Retina (tissue), 1 donor: ENCODE measurements at regions not wholly inside any gene's neighbourhood (a gene's known extent, or its start where the extent isn't known, plus 50 kb on each side); places are given as distances from the start of the nearest gene placed in this dataset.

Source experiments
- DNase-seq: peaks from one replicate; pipeline ENCODE4 v3.0.0-alpha.2; 2016

DNA sequence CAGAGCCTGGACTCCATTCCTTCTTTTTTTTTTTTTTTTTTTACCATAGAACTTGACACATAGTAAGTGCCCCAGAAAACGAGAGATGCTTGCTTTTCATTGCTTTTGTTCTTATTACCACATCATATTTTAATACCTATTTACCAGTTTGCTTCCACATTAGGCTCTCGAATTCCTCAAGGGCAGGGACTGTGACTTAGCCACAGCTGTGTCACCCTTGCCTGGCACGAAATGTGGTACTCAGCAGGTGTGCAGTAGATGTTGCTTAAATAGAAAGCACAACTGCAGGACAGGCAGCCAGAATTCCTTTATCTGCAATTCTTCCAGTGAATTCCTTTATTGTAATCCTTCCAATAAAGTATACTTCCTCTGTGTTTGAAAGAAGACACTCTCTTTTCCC, 393.0 kb downstream of the HAPSTR1 start:
- DNase-seq, result no peak

DNA sequence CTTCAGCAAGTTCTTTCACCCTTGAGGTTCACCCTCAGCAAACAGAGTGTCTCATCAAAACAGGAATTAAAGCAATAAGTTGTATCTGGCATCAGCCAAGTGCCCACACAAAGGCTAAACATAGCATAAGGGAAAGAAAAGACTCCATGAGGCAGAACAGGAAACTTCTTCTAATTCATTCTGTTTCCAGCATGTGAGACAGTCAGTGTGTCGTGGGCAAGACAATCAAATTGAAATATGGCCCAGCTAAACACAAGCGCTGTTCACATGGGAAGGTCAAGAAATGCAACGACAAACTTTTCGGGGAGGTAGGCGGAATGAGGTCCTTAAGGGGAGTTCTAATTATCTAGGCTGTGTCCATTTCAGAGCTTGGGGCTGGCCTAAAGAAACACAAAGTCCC, 393.4 kb downstream of the HAPSTR1 start:
- no peak for DNase-seq

DNA sequence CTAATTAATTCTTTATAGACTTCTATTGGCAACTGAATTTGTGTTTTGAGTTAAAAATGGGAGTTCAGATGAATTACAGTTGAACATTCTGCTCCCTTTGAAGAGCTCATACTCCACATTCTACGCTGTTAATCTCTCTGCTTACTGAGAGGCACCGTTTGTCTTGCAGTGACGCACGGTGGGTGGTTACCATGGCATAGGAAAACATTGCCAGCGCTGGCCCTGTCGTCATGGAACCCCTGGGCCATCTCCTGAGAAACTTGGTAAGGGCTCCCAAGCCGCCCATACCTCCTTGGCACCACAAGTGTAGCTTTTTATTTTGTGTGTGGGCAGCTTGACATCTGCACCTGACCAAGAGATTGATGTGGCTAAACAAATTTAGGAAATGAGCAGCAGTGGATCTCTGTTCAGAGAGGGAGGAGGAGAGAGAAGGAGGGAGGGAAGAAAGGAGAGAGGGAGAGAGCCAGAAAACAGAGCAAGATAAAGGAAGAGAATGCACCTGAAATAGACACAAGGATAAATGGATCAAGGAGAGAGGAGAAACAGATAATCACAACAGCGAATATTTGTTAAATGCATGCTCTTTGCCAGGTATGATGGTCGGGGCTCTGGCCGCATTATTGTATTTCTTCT, 398.5 kb downstream of the HAPSTR1 start:
- DNase-seq, result peak; percentile 61

DNA sequence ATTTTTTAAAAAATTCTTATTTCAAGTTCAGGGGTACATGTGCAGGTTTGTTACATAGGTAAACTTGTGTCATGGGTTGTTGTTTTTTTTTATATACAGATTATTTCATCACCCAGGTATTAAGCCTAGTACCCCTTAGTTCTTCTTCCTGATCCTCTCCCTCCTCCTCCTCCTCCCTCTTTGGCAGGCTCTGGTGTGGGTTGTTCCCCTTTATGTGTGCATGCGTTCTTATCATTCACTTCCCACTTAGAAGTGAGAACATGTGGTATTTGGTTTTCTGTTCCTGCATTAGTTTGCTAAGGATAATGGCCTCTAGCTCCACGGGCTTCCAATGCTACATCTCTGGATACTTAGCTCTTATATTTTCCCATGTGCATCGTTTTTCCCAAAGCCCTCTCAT, 404.4 kb downstream of the HAPSTR1 start:
- no peak for DNase-seq

DNA sequence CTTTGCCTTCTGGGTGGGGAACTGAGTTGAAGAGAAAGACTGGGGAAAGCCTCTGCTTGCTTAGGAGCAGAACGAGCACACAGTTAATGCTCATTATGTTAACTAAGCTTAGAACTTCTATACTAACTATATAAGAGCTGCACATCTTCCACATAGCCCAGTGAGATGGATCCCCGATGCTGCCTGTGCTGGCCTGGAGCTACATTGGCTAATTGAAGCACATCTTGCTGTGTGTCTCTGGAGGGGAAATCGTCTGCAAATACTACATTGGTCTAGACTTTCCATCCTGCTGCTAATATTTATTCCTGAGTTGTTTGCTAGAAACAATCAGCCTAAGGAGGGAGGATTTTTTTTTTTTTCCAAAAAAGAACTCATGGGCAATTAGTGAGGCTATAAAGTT, 406.3 kb downstream of the HAPSTR1 start:
- DNase-seq, result no peak

DNA sequence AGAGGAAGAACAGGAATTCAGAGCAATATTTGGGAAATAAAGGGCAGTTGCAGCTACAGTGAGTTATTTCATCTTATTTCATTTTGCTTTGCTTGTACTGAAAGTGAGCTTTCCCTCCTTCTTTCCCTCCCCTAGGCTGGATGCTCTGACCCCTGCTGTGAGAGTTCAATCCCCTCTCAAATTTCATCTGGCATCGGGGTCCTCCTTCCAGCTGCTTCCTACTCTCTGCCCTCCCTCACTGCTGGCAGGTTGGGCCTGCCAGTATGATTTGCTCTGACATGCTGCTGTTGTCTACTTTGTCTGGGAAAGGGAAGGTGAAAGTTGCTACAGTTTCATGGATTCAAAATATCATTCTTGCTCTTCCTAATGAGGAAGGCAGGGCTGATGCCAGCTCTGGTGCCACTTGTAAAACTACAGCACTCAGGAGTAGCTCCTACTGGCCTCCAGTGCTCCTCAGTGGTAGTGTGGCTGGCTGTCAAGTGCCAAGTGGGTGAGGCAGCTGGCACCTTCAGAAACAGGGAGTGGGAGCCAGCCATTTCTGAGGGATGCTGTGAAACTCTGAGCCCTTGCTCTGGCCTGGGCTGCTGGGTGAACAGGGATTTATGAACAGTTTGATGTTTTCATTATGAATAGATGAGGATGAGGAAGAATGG, 408.6 kb downstream of the HAPSTR1 start:
- peak; percentile 49 for DNase-seq

DNA sequence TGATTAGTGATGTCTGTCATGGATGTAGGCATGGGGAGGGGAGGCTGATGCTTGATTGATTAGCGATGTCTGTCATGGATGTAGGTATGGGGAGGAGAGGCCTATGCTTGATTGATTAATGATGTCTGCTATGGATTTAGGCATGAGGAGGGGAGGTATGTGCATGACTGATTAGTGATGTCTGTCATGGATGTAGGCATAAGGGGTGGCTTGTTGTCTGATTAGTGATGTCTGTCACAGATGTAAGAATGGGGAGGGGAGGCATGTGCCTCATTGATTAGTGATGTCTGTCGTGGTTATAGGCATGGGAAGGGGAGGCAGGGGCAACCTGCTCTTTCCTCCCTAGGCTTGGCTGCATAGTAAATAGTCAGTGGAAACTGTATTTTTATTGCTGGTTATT, 409.4 kb downstream of the HAPSTR1 start:
- no peak for DNase-seq

DNA sequence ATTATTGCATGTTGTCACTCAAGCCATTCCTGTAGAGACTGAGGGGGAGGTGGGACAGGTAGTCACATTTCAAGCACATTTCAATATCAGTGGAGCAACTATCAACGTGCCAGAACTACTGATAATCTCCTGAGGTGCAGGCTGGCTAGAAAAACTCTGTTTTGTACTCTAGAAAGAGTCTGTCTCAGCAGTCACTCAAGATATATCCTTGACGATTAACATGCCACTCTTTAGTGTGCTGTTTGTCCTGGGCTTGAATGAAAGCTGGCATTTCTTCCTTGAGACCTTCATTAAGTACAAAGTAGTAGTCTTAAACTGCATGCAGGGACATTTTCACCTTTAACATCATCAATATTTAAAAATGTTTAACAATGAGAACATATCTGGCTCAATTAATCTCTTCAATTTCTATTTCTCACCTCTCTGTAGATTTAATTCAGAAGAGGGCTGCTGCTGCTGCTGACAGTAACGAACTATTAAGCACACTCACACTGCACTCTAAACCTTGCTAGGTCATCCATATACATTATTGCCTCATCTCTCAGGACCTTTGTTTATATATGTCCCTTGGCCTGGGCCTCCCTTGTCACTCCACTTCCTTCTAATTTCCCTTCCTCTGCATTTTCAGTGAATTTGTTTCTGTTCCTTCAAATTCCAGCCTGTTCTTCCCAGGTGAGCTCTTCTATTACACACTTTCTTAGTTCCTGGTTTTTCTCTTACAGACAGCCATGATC, 412.0 kb downstream of the HAPSTR1 start:
- no peak for DNase-seq

DNA sequence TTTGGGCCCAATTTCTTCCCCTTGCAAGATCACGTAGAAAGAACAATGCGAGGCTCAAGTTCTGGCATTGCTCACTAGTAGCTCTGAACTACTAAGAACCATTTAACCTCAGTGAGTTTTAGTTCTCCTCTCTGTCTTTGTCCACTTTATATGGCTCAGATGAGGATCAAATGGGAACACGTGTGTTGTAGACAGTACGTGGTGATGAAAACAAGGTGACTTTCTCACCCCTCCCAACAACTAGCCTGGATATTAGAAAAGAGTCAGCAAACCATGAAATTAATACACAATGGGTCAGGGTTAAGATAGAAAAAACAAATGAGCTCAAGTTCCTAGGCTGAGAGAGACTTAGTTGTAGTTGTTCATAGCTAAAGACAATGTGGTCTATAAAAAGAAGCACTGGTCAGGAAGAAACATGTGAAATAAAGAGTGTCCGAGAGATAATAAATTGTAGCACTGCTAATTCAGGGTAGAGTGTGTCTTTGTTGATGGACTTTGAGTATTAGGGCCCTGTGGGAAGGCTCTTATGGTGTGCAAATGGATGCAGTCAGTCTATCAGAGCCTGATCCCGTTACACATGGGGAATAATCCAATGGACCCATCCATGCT, 417.0 kb downstream of the HAPSTR1 start:
- peak; percentile 30 for DNase-seq

DNA sequence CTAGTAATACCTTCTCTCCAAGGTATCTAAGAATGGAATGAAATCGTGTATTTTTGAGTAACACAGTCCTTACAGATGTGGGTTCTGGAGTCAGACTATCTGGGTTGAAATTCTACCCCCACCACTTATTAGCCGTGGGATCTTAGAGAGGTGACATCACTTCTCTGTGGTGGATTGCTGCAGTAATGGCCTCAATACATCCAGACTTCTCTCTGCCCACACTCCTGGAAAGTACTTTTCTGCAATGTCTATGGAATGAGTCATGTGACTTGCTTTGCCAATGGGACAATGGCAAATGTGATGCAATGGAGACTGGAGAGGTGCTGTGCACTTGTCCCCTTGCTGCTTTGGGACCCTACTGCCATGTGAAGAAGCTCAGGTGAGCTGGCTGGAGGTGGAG, 418.2 kb downstream of the HAPSTR1 start:
- no peak for DNase-seq

DNA sequence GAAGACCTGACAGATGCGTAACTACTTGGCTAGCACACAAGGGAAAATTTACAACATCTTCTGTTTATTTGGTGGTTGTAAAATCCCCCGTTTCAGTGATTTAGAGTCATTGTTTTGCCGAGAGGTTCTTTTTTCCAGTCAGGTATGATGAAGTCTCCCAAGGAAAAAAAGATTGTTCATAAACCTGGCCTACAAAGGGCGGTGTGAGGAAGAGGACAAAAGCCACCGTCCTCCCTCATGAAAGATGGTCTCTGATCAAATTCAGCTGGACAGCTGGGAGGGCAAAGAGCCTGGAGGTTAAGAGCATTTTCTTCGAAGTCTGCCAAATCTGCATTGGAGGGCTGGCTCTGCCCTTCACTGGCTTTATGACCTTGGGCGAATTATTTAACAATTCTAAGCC, 419.9 kb downstream of the HAPSTR1 start:
- no peak for DNase-seq

DNA sequence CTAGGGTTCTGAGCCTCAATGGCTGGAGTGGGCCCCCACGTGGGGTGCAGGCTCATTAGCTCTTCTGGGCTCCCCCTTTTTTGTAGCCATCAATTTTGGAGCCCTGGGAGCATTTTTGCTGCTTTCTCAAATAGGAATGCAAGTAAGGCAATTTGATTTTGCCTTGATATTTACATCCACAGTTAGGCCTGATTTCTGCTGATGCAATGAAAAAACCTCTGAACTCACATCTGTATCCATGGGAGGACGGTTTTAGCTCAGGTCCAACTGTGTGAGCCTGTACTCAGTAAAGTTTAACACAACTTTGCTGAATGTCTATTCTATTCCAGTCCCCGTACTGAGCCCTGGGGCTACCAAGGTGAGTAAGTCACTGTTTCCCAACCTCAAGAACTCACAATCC, 425.0 kb downstream of the HAPSTR1 start:
- no peak for DNase-seq

DNA sequence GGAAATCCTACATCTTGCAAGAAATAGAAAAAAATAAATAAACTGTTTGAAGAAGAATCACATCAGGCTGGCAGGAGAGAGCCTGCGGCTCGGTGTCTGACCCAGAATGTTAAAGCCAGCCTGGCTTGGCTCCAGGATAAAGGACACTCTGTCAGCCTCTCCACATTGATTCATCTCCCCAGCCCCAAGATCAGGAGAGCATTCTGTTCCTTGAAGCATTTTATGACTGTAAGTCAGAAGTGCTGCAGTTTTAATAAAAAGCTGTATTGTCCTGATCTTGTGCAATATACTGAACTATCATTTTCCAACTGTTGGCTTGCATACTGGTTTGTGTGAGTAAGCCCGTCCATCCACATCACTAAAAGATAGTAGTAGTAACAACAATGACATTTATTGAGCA, 426.6 kb downstream of the HAPSTR1 start:
- DNase-seq, result no peak

DNA sequence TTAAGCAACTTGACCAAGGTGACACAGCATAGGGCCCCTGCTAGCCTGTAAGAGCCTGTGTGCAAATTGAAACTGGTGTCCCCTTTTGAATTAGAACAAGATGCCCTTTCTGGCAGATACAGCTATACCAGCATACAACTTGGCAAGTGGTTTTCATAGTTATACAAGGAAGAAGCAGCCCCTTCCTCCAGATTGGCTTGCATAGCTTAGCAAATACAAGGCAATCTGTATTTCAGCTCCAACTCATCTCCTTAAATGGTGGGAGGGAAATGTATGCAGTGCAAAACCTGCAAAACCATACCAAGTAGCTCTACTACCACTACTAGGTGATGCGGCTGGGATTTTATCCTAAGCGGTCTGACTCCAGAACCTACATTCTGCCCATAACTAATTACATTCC, 427.1 kb downstream of the HAPSTR1 start:
- no peak for DNase-seq

DNA sequence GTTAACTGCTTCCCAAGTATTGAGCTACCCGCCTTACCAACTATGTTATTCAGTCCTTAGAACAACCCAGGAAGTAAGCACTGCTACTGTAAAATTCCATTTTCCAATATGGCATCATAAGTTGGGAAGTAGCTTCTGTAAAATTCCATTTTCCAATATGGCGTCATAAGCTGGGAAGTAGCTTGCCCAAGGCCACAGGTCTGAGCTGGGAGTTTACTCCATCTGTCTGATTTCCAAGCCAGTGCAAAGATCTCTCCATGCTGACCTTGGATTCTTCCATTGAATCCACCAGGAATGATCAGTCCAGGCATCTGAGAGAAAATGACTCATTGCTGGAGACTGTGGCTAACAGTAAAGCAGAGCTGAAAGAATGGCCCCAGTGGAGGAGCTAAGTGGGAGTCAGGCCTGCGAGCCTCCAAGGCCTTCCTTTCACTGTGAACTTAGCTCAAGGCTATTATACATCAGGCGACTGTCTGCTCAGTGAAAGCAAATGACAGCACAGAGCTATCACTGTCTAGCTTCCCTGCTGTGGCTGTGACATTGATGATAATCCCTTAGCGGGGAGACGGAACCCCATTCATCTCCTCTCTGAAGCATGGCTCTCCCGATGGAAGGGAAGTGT, 430.4 kb downstream of the HAPSTR1 start:
- peak; percentile 79 for DNase-seq

DNA sequence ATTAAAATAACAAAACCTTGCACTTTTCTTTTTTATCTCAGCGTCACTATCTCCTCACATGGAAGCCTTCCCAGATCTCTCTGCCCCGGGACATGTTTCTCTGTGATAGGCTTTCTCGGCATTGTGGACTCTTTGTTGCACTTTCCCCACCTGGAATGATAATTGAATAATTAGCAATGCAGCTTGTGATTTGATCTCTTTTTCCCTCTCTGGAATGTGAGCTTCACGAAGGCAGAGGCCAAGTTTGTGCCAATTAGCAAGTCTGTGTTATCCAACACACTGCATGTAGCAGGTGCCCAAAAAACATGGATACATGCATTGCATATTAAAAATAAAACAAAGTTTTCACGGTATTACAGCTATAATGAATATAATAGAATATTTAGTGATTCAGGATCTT, 431.2 kb downstream of the HAPSTR1 start:
- no peak for DNase-seq

DNA sequence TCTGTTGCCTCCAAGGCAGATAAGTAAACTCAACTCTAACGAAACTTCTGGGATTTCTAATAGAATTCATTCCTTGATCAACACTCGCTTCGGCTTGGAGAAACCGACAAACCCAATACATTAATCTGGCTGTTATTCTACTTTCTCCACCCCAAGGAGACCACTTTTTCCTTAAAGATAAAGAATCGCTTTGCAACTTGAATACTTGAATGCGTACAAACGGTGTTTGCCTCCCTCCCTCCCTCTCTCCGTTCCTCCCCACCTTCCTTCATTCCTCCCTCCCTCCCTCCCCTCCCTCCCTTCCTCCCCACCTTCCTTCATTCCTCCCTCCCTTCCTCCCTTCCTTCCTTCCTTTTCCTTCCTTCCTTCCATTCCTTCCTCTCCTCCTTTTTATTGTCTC, 432.6 kb downstream of the HAPSTR1 start:
- DNase-seq, result no peak

DNA sequence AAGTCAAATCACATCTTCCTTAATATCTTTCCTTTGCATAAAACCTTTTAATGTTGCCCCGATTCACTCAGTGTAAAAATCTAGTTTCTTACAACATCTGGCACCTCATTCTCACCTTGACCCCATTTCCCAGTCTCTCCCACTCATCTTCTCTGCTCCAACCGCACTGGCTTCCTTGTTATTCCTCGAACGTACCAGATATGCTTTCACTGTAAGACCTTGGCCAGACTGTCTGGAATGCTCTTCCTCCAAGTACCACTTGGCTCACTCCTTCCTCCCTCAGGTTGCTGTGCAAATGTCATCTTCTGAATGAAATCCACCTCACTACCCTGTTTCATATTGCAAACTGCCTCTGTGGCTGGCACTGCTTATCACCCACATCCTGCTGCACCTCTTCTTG, 433.6 kb downstream of the HAPSTR1 start:
- DNase-seq, result no peak

DNA sequence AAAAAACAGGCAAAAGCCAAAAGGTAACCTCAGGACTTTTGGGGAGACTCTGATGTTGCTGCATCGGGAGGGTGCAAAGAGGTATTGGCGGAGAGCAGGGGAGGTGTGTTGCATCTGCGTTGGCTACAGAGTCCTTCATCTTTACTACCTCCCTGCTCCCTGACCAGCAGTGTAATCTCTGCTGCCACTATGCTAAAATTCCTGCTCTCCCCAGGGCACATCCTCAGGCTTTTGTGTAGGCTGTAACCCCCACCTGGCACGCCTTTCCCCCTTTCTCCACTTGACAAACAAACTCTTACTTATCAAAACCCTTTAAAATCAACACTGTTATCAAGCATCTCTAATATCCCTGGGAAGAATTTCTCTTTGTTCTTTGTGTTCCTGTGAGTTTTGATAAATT, 435.3 kb downstream of the HAPSTR1 start:
- DNase-seq, result no peak

DNA sequence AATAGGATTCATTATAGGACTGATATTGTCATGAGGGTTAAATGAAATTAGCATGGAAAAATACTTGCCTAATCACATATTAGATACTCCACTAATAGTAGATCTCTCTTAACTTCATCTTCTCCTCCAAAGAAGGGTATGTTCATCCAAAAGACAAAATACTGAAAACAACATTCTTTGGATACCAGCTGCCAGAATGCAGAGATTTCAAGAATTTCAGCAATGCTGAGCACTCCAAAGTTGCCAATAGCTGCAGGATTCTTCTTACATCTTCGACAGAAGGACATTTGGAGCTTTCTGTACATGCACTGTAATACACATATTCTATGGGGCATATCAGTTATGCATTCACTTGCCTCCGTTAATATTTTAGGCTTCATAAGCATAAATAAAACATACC, 436.5 kb downstream of the HAPSTR1 start:
- DNase-seq, result no peak

DNA sequence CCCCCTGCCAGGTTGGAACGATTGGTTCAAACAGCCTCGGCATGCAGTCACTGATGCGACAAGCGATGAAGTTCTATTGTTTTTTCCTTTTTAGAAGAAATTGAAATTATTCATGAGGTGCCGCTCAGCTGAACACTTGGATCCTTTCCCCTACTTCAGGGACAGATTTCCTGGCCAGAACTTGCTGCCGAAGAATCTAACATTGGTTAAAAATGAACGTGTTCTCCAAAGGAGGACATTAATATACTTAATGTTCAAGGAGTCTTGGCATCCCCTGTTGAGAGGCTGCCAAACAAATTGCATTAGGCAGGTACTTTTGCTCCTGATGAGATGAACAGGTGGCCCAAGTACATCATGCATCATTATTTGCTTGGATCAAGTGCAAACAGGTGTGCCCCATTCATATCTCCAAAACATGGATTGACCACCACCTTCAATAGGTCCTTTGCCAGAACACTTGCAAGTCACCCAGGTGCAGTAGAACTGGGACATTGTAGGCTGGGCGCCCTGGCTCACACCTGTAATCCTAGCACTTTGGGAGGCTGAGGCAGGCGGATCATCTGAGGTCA, 437.2 kb downstream of the HAPSTR1 start:
- no peak for DNase-seq

DNA sequence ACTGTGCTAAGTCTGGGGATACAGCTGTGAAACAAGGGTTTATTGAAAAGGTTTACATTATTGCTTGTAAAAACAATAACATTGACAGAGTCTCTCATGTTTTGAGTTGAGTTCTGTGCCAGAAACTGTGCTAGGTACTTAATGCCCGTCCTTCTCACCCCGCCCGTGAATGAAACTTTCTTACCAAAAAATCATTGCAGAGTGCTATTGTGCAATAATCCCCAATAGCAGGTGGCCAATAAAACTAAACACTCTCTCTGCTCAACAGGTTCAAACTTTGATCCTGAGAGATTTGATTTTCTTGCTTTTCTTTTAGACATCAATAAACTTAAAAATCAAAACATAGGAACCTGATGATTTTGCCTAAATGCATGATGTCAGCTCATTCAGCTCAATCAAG, 441.6 kb downstream of the HAPSTR1 start:
- DNase-seq, result no peak

DNA sequence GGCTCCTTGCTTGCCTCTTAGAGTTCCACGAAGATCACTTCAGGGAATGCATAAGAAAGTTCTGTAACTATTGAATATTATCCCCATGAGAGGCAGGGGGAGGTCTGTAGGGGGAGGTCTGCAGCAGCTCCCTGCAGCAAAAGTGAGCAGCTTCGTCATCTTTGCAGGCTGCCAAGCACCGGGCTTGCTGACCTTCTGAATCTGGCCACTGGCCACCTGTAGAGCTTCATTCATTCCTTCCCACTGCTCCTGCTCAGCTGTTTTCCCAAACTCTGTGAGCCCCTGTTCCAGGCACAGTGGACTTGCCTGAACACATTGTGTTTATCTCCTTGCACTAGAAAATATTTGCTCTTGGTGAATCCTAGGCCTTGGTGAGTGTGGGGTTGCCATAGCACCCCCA, 443.3 kb downstream of the HAPSTR1 start:
- no peak for DNase-seq
